Urothelium cell line (cell line): ENCODE measurements at regions not wholly inside any gene's neighbourhood (a gene's known extent, or its start where the extent isn't known, plus 50 kb on each side); places are given as distances from the start of the nearest gene placed in this dataset.
"Not testable (repeated sequence)": the region's sequence is repeated elsewhere in the genome, so short reads cannot be mapped to it uniquely, and the experiment has no call there.

Source experiments
- DNase-seq: peaks from one replicate; pipeline ENCODE4 v3.0.0; 2011; ENCODE audit warnings: low spot score, mixed read lengths
- FAIRE-seq: peaks from 2 replicates; lab custom pipeline; 2011; peaks lifted over from hg19 to GRCh38; lab: Jason Lieb, UNC

DNA sequence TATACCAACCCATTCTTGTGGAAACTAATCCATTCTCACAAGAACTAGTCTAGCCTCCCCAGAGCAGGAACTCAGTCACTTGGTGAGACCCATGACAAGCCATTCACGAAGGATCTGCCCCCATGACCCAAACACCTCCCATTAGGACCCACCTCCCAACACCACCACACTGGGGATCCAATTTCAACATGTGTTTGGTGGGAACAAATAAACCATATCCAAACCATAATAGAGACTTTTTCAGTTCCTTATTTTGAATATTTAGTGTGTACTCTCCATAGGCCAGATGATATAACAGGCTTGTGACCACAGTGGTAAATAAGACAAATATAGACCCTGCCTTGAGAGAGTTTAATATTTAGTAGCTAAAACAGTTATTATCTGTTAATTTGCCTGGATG, 227.5 kb upstream of the SERP2 start:
- DNase-seq (no peak), FAIRE-seq (no peak)

DNA sequence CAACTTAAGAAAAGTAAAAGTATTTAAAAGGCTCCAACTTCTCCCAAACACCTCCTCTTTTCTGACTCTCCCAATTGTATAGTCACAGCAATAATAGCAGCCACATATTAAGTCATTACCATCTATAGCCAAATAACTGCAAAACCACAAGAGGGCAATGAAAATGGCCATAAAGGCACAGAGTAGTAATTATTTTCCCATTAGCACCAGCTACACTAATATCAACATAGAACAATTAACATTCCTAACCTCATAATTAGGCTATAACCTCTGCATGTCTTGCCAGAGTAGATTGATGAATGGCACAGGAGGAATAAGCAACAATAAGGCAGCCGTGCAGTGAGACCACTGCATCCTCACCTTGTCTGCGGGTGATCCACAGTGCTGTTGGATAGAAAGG, 226.4 kb upstream of the SERP2 start:
- DNase-seq (no peak), FAIRE-seq (no peak)

DNA sequence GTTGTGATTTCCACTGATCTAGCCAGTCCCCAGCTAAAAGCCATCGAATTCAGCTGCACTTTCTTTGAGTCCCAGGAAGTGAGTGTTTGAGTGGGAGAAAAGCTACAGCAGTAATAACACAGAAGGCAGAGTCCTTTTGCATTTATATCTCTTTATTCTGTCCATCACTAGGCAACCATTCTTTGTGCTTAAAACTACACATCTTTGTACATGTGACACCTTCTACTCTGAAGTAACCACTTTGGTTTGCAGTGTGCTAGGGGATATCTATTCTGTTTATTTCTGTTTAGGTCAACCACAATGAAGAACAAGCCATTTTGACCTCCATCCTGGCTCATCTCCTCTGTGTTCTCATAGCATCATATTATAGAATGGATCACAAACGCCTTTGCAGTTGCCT, 226.0 kb upstream of the SERP2 start:
- no peak for FAIRE-seq

DNA sequence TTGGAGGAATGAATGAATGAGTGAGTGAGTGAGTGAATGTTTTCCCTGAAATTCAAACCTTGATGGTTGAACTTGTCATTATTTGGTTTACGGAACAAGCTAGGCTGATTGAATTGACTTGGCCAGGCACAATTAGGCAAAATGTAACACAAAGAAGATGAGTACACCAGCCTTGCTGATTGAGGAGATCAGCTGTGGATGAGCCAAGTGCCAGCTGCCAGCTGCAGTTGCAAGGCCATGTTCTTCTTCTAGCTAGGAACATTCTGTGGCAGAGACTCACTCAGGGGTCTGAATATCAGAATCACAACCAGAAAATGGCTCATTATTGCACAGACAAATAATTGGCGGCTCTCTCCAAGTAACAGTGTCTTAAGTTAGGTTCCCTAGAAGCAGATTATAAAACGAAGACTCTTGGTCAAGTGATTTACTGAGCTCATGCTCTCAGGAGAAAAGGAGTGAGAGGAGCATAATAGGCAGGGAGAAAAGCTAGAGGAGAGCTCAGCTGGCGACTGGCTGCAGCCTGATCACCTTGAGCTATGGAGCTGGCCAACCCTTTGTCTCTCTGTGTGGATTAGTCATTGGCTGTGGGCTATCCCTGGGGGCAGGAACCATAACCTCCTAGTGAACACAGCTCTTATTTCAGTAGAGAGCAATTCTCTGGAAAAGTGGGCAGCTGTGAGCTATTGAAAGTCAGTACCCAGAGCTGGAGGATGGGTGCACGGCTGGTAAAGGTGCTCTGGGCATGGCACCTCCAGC, 225.3 kb upstream of the SERP2 start:
- no peak for DNase-seq
- no peak for FAIRE-seq

More for the DNA sequence above, 226.0 kb upstream of the SERP2 start:
- no peak for DNase-seq

DNA sequence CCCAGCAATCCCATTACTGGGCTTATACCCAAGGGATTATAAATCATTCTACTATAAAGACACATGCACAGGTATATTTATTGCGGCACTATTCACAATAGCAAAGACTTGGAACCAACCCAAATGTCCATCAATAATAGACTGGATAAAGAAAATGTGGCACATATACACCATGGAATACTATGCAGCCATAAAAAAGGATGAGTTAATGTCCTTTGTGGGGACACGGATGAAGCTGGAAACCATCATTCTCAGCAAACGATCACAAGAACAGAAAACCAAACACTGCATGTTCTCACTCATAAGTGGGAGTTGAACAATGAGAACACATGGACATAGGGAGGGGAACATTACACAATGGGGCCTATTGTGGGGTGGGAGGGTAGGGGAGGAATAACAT, 224.4 kb upstream of the SERP2 start:
- not testable (repeated sequence) for FAIRE-seq, DNase-seq

DNA sequence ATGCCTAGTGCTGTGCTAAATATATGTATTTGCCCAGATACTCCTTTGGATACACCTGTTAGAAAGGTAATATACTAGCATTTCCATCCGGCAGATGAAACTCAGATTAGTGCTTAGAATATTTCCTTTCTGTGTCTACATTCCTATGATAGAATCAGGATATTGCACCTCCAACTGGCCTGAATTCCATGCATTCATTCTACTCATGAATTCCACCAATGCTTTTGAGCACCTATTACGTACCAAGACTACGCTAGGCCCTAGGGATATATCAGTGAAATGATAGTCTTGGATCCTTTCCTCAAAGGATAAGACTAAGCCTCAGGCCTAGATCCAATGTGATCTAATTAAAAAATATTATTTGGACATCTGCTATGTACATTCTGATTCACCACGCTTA, 223.8 kb upstream of the SERP2 start:
- no peak for DNase-seq
- no peak for FAIRE-seq

DNA sequence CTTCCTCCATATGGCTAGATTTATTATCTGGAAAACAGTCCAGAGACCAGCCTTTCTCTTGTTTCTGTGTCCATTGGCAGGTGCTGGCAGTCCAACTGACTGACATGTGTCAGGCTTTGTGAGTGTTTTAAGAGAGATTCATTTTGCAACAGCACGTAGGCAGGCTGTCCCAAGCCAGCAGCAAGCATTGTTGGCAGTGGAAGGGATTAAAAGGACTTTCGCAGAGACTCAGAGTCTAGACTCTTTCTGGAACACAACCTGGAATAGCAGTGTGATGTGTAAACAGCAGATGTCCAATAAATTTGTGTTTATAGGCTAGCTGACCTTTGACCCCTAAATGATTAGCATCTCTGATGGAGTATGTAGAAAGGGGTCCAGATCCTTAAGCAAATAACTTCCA, 222.2 kb upstream of the SERP2 start:
- no peak for FAIRE-seq

DNA sequence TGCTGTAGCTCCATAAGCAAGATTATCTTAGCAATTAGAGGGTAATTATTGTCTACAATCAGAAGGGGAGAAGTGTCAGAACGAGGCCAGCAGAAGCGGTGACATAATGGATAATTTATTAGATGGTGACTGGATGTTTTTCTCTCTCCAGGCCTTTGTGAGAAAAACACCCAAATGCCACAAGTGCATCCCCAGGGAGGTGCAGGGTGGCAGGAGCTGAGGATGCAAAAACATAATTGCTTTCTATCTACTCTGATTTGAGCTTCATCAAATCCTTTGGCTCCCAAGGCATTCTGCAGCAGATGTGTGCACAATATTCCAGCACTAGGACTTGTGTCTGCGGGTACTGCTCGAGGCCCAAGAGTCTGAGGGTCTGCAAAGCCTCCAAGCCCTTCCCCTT, 220.1 kb upstream of the SERP2 start:
- DNase-seq = no peak
- no peak for FAIRE-seq

More for the DNA sequence above, 222.2 kb upstream of the SERP2 start:
- DNase-seq = no peak

DNA sequence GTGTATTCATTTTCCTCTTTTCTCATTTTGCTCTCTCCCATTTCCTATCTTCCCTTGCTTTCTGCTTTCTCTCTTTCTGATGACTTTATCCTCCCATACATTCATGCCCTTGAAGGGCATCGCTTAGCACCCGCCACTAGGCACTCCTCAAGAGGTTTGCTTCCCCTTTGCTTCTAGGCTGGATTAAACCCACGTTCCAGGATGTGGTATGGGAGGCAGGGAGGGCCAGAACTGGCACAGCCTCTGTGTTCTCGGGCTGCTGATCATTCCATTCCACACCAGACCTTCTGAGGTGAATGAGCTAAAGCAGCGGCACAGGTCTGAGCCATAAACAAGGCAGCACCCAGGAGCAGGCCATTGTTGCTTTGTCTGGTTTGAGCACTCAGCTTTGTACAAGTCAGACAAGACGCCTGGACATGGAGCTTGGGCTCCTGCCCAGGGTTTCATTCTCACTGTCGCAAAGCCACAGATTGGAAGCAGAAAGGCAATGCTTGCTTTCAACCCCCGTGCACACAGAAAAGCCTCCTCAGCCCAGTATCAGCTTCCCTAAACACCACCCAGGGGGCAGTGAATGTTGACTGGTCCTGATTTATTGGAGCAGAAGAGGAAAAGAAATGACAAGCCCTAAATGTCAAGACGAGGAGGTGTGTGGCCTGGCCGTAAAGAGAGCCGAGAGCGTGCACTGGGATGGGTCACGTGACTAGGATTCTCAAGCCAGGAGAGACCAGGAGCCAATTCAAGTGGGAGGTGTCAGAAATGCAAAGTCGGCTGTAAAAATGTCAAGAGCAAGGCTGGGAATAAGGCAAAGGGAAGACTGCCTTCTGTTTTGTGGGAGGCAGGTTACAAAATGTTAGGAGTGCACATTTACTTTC, 218.0 kb upstream of the SERP2 start:
- no peak for DNase-seq
- FAIRE-seq = no peak

DNA sequence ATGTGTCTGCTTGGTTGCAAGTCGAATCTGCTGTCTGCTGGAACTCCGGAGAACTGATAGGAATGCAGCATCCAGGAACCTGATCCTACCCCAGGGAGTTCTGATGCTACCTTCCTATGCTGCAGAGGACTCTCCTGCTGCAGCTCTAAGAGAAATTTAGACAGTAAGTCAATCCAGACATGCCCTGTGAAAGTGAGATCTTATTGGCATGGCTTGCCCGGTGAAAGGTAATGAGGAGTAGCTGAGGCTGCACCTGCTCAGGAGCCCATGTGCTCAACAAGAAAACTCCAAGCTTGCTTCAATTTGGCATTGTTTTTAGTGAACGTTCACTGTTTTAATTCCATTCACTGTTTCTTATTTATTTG, 217.3 kb upstream of the SERP2 start:
- FAIRE-seq = no peak

DNA sequence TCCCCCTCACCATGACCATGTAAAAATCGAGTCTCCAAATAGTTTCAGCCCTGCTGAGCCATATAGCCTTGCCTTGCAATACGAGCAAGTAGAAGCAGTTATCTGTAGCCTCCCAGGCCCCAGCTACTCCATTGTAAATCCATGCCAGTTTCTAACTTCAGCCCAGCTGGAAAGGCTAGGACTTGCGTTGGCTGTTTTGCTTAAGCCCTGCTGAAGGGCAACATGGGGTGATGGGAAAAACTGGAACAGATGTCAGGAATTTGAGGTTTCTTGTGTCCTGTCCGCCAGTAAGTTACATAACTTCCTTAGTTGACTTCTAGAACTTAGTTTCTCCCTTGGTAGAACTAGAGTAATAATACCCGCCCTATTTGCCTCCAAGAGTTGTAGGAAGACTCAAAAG, 216.0 kb upstream of the SERP2 start:
- DNase-seq (no peak), FAIRE-seq (no peak)

More for the DNA sequence above, 217.3 kb upstream of the SERP2 start:
- no peak for DNase-seq

DNA sequence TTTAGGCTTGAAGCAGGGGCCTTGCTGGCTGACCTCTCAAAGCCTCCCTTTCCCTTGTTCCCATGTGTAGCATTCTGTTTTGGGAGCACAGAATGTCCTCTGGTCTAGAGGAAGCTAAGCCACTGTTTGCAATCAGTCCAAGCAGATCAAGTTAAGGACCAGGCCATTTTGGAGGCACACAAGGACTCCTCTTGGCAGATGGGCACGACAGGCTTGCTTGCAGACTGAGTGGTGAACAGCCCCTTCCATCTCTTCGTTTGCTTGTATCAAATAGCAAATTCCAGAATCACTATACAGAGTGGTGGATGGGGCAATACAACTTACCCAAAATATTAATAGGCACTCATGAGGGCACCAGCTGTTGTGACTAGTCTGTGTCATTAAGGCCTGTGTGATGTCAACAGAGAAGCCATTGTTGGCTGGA, 215.5 kb upstream of the SERP2 start:
- DNase-seq (no peak), FAIRE-seq (no peak)

DNA sequence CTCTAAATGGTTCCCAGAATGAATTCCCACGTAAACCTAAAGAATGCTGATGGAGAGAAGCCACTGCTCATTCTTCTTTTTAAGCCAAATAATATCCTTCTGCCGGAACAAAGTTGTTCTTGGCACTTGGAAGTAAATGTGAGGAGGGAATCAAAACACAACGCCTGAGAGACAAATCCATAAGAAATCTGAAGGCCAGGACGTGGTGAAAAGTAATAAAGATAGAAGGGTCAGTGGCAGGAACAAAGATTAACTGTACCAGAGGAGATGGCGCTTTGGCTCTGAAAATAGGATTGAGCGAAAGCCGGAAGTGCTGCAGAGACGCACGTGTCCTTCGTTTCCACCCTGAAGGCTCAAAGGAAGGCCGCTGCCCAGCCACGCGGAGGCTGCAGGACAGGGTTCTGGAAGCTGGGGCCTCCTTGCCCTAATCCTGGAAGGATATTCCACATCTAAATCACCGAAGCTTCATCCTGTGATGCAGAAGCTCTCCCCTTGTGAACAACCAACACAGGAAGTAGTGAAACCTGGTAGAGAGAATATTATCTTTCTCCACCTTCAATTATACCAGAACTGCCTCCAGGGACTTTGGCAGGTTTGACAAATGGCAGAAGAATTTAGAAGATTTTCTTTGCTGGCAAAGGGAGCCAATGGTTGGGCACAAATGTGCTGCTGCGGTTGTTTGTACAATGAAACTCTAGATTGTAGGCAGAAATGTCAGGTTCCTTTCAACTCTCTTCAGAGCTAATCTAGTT, 214.6 kb upstream of the SERP2 start:
- FAIRE-seq (no peak), DNase-seq (no peak)

DNA sequence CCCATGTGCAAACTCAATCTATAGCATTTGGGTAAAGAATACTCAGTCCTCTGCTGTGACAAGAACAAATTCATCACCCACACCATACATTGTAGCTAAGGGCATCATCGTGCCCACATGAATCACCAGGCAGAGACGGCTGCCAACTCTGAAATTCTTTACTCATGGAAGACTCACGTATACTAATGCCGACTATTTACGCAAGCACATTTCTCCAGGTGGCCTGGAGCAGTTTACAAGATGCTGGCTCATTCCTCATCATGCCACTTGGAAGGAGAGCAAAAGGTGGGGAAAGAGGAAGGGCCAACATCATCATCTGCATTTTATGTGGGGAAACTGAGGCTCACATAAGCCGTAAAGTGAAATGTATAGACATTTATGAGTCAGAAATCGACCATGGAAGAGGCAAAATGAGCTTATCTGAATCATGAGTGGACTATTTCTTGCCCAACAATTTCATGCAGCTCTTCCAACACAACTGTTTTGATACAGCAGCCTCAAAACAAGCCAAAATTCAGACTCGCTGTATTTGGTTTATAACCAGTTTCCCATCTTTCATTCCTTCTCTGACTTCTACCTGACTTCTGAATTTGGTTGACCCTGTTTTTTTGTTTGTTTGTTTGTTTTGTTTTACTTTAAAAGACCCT, 213.9 kb upstream of the SERP2 start:
- FAIRE-seq = no peak
- peak; percentile 10 for DNase-seq

DNA sequence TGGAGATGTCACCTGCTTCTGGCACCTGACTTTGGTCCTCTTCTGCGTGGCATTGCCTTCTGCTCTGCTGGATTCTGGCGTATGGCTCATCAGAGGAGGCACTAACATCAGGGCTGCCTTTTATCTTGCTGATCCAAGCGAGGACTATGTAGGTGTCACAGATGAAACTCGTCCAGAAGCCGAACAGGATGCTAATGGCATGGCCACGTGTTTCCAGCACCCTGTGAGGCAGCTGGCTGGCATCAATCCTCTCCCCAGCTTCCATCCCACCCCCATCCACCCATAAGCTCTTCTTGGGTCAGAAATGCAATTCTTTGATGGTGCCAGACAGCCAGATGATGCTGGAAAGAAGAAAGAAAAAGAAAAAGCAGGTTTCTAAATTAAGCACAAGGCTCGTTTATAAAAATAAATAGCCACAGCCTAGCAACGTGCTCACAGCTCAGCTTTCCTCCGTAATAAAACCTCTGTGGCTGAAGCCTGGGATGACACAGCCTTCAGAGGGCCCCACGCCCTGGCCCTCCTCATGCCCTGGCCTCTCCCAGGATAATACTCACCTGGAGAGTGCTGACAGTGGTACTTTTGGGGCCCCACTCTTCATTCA, 212.9 kb upstream of the SERP2 start:
- DNase-seq (no peak), FAIRE-seq (no peak)

DNA sequence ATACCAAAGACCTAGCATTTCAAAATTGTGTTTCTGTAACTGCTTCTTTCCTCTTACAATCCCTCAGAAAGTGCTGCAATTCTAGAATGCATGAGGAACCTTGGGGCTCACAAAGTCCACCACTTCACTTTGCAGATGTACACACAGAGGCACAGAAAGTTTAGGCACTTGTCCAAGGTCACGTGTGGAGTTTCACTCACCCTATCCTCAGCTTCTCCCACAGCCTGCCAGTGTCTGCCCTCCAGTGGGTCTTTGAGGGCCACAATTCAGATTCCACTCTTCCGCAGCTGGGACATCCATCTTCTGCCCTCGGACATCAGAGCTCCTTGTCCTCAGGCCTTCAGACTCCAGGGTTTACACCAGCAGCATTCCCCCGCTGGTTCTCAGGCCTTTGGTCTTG, 210.5 kb upstream of the SERP2 start:
- no peak for DNase-seq
- FAIRE-seq = no peak

DNA sequence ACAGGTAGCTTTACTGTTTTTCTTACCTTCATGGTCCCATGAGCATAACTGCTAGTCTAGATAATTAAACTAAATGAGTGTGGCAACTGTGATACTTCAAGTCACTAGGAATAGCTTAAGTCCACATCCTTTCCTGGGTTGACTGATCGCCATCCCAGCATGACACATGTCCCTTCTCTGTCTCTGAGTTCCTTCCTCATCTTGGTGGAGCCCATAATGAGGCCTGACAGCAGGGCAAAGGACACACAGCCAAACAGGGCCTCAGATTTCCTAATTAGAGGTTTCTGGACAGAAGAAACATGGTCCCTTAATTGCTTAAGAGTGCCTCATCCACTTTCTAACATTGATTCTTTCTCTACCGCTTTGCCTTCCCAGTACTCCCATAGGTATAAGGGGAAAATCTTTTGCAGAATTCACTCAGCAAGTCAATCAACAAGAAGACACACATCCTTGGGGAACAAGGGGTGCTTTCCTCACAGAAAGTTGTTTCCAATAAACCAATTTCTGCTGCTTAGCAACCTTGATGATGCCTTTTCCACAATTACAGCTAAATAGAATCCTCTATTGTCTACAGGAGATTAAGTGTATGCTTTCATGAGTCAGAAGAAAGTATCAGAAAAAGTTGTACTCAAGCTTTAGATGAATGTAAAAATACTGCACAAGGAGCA, 208.3 kb upstream of the SERP2 start:
- no peak for FAIRE-seq
- DNase-seq = no peak

DNA sequence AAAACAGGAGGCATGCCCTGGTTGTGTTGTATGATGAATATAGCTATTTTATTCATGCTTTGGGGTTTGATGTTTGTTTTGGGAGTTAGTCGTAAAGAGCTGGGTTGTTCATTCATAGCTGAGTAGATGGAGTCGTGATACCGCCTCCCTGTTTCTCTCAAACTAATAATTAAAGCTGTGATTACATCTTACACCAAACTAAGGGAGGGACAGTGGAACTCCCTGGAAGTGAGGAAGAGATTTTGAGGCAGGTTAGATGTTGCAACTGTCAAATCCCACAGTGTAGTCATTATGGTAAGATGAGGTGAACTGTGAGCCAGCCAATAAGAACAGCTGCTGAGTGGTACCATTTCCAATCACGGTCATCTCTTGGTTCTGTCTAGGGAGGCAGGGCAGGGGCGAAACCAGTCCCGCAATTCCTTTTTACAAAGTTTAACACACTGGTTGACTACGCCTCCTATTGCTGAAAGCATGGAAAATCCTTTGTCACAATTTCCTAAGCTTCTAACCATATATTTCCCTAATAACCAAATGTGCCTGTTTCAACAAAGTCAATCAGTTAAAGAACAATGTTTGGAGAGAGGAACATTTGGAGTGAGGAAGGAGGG, 207.6 kb upstream of the SERP2 start:
- DNase-seq (no peak), FAIRE-seq (no peak)

DNA sequence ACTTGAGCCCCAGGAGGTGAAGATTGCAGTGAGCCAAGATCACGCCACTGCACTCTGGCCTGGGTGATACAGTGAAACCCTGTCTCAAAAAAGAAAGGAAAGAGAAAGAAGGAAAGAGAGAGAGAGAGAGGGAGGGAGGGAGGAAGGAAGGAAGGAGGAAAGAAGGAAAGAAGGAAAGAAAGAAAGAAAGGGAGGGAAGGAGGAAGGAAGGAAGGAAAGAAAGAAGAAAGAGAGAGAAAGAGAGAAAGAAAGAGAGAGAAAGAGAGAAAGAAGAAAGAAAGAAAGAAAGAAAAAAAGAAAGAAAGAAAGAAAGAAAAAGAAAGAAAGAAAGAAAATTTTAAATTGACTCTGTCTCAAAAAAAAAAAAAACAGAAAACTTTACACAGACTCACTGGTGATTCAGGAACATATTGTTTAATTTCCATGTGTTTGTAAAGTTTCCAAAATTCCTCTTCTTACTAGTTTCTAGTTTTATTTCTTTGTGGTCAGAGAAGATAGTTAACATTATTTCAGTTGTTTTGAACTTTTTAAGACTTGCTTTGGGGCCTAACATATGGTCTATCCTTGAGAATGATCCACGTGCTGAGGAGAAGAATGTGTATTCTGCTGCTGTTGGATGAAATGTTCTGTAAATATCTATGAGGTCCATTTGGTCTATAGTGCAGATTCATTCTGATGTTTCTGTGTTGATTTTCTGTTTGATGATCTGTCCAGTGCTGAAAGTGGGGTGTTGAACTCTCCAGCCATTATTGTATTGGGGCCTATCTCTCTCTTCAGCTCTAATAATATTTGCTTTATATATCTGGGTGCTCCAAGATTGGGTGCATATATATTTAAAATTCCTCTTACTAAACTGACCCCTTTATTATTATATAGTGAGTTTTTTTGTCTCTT, 204.4 kb upstream of the SERP2 start:
- FAIRE-seq (no peak), DNase-seq (no peak)
